ENCODE measurements at regions not wholly inside any gene's neighbourhood (a gene's known extent, or its start where the extent isn't known, plus 50 kb on each side); places are given as distances from the start of the nearest gene placed in this dataset.

GRCh38 chrX:17994429-17994828, 133.3 kb upstream of the RAI2 start:
- no peak overlapping the region for H3K4me3 Mint-ChIP-seq (ENCODE audit: unreplicated experiment)
- no peaks in the 10 kb centered on the region for H3K9me3 Mint-ChIP-seq (ENCODE audit: unreplicated experiment)
- Histone ChIP-seq H3K9me3 (no peaks in the 10 kb centered on the region), H3K4me3 (ENCODE audit: low read depth, low read length) (no peak overlapping the region), H3K36me3 (ENCODE audit: control insufficient read depth, insufficient read depth, low read length) (no peaks in the 10 kb centered on the region), H3K27me3 (replicated peaks; ENCODE audit: control insufficient read depth, insufficient read depth, low read length) (no peaks in the 10 kb centered on the region), H3K4me1 (no peaks in the 10 kb centered on the region)
- POLR2A ChIA-PET, result no interaction called here
- no TSS peak for BruUV-seq (replicated peaks)
- DNase-seq, result no peak
- H3K27ac Mint-ChIP-seq (ENCODE audit: unreplicated experiment), result no peak overlapping the region
- TF ChIP-seq CTCF (IDR thresholded peaks at IDR 0.05; ENCODE audit: insufficient read depth in 1 of 2, low read depth in 1 of 2, low read length in 1 of 2, severe bottlenecking in 1 of 2, unreplicated experiment in 1 of 2), result no peak
- intact Hi-C loops (cut with micrococcal nuclease; ENCODE audit: unreplicated experiment), result no loop called here
- H3K4me1 Mint-ChIP-seq (ENCODE audit: low read depth, unreplicated experiment), result no peaks in the 10 kb centered on the region
- peaks cover 3% of the 10 kb centered on the region for H3K27me3 Mint-ChIP-seq (ENCODE audit: insufficient read depth, unreplicated experiment)
- H3K36me3 Mint-ChIP-seq (ENCODE audit: insufficient read depth, unreplicated experiment), result no peaks in the 10 kb centered on the region
- CTCF ChIA-PET, result interaction anchor here (0.6 kb wide), 1 partner anchor 134 kb away, joined by 3 read pairs; no protein-coding TSS in a partner anchor

DNA sequence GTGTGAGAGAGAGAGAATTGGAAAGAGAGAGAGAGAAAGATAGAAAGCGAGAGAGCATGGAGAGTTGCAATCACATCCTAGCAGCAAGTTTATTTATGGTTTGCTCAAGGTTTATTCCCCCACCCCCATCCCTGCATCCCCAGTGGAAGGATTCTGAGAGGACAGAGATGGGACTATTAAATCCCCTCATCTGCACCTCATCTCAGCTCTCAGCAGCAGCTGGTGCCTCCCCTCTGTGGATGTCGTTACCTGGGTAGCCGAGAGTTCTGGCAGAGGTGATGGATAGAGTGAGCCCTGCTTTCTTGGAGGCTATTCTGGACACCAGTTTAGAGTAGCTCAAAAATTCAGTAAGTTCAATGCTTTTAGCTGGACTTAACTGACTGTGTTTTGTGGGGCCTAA, 132.0 kb upstream of the RAI2 start:
- Mint-ChIP-seq H3K4me3 (ENCODE audit: unreplicated experiment) (no peak overlapping the region), H3K9me3 (ENCODE audit: unreplicated experiment) (no peaks in the 10 kb centered on the region)
- intact Hi-C loops (cut with micrococcal nuclease; ENCODE audit: unreplicated experiment), result no loop called here

DNA sequence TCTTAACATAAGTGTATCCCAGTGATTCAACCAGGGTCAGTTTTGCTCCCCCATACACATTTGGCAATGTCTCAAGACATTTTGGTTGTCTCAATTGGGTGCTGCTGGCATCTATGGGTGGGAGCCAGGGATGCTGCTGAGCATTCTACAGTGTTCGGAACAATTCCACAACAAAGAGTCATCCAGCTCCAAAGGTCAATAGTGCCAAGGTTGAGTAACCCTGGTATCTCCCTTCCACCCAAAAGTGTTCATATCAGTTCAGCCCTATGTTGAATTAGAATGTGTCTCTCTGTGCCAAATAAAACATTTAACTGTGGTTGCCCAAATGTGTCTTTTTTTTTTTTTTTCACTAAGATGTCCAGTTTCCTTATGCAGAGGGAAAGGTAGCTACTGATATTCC, 129.4 kb upstream of the RAI2 start:
- POLR2A ChIA-PET, result no interaction called here
- Histone ChIP-seq H3K9me3 (no peaks in the 10 kb centered on the region), H3K4me1 (no peaks in the 10 kb centered on the region), H3K4me3 (ENCODE audit: low read depth, low read length) (no peak overlapping the region), H3K27me3 (replicated peaks; ENCODE audit: control insufficient read depth, insufficient read depth, low read length) (no peaks in the 10 kb centered on the region; the same call in 1 of the 2 replicates), H3K36me3 (ENCODE audit: control insufficient read depth, insufficient read depth, low read length) (no peaks in the 10 kb centered on the region)
- H3K36me3 Mint-ChIP-seq (ENCODE audit: insufficient read depth, unreplicated experiment), result no peaks in the 10 kb centered on the region
- no peak overlapping the region for H3K27ac Mint-ChIP-seq (ENCODE audit: unreplicated experiment)
- no TSS peak for BruUV-seq (replicated peaks)
- H3K9me3 Mint-ChIP-seq (ENCODE audit: unreplicated experiment), result no peaks in the 10 kb centered on the region
- TF ChIP-seq CTCF (IDR thresholded peaks at IDR 0.05; ENCODE audit: insufficient read depth in 1 of 2, low read depth in 1 of 2, low read length in 1 of 2, severe bottlenecking in 1 of 2, unreplicated experiment in 1 of 2), result no peak
- no peak for DNase-seq
- no peak overlapping the region for H3K4me3 Mint-ChIP-seq (ENCODE audit: unreplicated experiment)
- CTCF ChIA-PET, result no interaction called here
- H3K4me1 Mint-ChIP-seq (ENCODE audit: low read depth, unreplicated experiment), result no peaks in the 10 kb centered on the region
- intact Hi-C loops (cut with micrococcal nuclease; ENCODE audit: unreplicated experiment), result no loop called here
- peaks cover 5% of the 10 kb centered on the region for H3K27me3 Mint-ChIP-seq (ENCODE audit: insufficient read depth, unreplicated experiment)

More for the DNA sequence above, 132.0 kb upstream of the RAI2 start:
- H3K4me1 Mint-ChIP-seq (ENCODE audit: low read depth, unreplicated experiment), result no peaks in the 10 kb centered on the region
- CTCF ChIA-PET, result no interaction called here
- peaks cover 3% of the 10 kb centered on the region for H3K27me3 Mint-ChIP-seq (ENCODE audit: insufficient read depth, unreplicated experiment)
- POLR2A ChIA-PET, result no interaction called here
- no peaks in the 10 kb centered on the region for H3K27me3 ChIP-seq (replicated peaks; ENCODE audit: control insufficient read depth, insufficient read depth, low read length)
- no peak for DNase-seq
- TF ChIP-seq CTCF (IDR thresholded peaks at IDR 0.05; ENCODE audit: insufficient read depth in 1 of 2, low read depth in 1 of 2, low read length in 1 of 2, severe bottlenecking in 1 of 2, unreplicated experiment in 1 of 2), result no peak
- no peaks in the 10 kb centered on the region for H3K36me3 ChIP-seq (ENCODE audit: control insufficient read depth, insufficient read depth, low read length)
- H3K4me1 ChIP-seq, result no peaks in the 10 kb centered on the region
- H3K9me3 ChIP-seq, result no peaks in the 10 kb centered on the region
- no peaks in the 10 kb centered on the region for H3K36me3 Mint-ChIP-seq (ENCODE audit: insufficient read depth, unreplicated experiment)
- H3K4me3 ChIP-seq (ENCODE audit: low read depth, low read length), result no peak overlapping the region
- H3K27ac Mint-ChIP-seq (ENCODE audit: unreplicated experiment), result no peak overlapping the region
- BruUV-seq (replicated peaks), result no TSS peak
